GM21717 (cell line): ENCODE measurements at regions not wholly inside any gene's neighbourhood (a gene's known extent, or its start where the extent isn't known, plus 50 kb on each side); places are given as distances from the start of the nearest gene placed in this dataset.

ENCODE experiments used
- ATAC-seq: cut with Tn5 transposase; IDR thresholded peaks from one replicate; pipeline ENCODE4 v1.9.1; 2021; ENCODE audit warnings: mild to moderate bottlenecking, moderate library complexity; ENCODE audit not compliant: unreplicated experiment

DNA sequence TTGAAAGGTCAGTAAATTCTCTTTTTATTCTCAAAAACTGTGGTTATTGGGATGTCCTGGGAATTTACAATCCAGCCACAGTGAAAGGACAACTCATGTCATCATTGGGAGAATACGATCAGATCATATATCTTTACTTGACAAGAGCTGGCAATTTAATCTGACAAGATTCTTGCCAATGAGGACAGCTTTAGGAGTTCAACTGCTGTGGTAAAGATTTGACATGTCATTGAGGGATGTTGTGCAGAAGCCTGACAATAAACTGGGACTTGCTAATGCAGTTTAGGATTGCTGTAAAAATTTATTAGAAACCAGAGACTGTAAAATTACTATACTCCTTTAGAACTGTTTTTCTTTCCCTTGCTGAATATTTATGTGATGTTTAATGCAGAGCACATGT lies 1131.0 kb downstream of the MAT2B start:
- no peak for ATAC-seq

DNA sequence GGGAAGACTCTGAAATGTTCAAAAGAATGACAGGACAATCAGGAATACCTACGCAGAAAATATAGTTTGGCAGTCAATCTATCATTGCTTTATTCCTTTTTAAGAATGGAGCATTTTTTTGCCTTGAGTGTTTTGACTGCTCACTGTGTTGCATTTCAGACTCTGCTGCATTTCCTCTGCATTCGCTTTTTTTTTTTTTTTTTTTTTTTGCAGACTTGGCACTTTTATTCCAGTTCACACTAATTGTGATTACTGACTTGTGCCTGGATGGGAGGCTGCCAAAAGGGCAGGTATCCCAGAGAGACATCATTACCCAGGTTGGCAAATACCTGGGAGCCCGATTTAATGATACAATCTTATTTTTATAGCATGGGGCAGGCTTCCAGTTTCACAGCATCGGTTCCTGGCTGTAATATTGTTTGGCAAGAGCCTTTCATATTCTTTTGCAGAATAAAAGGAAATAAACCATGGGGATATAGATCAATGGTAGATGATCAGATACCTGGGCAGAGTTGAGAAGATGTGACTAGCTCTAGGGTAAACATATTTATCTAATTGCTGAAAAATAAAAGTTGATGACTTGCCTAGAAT lies 1132.6 kb downstream of the MAT2B start:
- no peak for ATAC-seq

DNA sequence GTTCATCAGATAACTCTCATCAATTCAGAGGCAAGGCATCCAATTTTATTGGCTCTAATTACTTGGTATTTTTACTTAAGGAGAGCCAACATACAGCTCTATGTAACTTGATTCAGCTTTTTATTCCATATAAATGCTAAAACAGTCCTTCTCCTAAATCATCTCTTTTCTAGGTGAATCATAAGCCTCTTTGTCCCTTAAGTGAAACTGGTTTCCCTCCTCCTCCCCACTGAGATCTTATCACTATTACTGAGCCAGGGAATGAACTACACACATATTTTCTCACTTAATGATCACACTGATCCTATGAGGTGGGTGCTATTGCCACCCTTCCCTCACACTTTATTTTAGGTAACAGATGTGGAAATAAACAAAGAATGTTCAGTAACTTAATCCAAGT lies 1143.8 kb downstream of the MAT2B start:
- ATAC-seq, result no peak

DNA sequence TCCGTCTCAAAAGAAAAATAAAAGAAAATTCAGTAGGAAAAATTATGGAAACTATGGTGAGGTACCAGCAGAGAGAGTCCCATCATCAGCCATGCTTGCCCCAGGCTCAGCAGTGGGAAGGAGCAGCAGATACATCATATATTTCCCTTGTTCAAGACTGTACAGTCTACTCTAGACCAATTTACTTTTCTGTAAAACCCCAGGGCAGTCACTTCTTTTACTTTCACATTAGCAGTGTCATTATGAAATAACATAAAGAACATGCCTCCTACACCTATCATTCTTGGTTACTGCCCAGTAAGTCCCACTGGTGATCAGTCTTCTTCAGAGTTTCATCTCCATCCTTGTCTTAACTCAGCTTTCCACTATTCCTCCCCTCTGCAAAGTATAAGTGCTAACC lies 1145.0 kb downstream of the MAT2B start:
- peak; percentile 51 for ATAC-seq

DNA sequence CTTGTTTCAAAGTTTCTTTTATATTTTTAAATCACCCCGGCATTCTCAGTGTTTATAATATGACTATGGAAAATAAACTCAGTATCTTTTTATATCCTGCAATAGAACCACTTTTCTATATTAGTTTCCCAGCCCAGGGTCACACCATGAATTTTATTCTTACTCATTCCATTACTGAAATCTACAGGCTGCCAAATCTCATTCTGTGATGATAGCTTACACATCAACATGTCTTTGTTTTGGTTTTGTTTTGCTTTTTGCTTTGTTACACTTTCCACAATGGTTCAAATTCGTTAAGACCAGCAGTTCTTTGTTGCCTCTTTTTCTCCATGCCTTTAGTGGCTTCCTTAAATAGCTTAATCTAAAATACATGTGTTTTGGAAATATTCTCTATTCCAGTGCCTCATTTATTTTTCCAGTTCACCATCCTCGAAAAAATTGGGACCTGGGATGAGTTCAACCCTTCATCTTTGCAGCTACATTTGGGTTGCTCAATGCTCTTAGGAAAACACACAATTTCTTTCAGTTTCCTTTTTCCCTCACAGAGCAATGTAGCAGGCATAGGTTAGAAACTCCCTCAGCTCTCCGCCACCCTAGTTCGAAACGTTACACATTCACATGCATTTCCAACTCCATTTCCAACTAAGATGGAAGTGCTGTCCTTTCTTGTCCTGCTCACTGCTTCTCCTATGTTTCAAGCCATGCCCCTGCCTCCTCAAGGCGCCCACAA lies 1146.3 kb downstream of the MAT2B start:
- ATAC-seq, result peak; percentile 93

DNA sequence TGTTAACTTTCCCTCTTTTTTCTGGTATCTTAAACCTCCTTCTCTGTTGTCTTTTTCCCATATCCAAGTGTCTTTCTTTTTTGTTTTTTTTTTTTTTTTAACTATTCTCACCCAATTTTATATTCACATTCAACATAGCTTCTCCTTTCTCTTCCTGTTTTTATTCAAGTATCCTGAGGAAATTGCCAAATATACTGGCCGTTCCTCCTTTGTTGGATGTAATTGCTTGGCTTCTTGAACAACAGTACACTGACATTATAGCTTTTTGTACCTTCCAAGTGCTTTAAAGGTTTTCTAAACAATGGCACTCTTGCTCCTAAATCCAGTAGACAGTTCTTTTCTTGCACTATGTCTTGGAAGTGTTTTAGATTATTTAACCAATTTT lies 1146.8 kb downstream of the MAT2B start:
- no peak for ATAC-seq

DNA sequence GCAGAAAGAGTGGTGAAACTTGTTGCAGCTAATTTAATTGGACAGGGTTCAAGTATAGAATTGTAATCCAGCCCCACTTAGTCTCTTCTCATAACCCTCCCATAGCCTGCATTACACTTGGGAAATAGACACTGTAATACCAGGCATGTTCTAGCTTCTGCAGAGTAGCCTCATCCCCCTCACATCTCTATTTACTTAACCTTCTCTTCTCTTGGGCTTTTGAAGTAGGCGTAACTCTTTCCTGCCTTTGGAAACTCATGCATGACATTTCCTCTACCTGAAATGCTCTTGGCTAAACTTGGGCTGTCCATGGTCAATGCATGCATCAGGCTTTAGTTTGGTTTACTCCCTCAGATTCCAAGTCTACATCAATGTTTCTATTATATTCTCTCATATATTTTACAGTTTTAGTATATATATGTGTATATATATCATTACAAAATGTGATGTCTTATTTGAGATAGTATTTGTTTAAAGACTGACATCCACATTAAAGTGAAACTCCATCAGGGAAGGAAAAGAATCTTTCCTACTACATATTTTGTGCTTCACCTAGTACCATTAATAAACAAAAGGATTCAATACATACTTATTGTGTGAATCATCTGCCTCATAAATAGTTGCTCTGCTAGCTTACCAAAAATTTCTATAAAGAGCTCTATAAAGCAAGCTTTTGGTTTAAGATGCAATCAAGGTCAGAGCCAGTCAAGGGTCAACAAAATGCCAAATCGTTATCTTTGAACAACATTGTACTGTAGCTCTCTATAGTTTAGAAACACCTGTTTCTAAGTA lies 1158.0 kb downstream of the MAT2B start:
- no peak for ATAC-seq

DNA sequence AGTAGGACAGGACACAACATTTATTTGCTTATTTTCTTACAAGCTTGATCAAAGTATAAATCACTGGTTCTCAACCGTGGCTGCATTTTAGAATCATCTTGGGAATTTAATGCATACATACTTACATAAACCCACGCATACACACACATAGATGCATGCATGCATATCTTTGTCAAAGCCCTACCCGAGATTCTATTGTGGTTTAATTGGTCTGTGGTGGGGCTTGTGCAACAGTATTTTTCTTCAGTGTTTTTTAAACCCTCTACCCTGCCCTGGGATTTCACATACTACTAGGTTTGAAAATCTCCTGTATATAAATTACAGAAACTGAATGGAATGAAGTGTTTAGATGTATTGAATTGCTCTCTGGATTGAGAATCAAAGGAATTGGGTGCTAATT lies 1166.2 kb downstream of the MAT2B start:
- no peak for ATAC-seq

DNA sequence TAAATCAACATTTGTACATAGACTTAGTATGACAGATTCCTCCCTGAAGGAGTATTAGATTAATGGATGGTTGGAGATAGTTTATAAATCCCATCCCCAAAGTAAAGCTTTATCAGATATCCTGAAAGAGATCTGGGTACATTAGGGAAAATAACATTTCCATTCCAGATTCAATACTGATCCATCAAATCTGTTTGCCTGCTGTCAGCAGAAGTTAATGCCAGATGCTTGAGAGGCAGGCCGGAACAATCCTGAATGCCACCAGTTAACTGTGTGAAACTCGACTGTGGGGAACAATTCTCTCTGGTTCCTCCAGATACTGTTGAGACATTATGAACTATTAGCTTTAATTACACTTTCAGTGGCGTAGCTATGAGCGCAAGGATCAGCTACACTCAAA lies 1166.8 kb downstream of the MAT2B start:
- ATAC-seq, result no peak

DNA sequence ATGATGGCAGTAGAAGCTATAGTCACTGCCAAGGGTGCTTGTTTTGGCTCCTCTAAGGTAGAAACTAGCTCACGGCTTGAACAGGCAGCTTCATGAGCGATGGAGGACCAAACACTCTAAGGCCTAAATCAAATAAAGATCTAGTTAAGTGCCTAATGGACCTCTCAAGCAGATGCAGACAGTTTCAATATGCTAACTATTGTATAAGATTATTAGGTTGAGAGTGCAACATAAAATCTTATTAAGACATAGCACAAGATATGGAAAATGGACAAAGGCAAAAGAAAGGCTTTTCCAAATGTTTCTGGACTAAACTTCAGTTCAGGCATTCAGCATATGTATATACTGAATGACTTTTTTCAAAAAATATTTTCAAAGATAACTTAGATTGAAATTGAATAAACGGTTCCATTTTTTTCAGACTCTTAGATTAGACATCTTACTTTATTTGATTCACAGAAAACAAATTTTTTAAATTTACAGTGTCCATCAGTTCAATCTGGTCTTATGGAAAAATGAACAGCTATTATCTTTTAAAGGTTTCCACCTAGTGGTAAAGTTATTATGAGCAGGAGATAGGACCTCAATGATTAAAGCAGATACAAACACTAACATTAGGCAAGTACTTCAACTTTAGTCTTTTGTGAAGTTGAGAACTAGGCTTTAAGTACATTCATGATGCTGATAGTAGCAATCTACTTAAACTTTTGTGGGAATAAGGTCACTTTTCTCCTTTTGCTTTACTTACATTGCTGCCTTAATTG lies 1167.7 kb downstream of the MAT2B start:
- ATAC-seq, result peak; percentile 63

DNA sequence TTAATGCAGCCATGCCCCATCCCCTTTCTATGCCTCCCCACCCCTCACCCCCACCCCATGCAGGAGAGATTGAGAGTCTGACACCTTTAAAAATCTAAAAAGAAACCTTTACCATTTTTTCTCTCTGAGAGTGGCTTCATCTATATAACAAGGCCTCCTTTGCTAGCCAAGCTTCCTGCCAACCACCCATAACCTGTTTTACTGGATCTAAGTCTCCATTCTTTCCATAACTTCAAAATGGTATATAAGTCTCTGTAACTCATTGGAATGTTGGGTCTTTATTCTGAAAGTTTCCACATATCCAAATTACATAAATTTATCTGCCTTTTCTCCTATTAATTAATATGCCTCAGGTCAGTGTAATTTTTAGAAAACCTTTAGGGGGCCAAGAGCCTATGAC lies 1174.0 kb downstream of the MAT2B start:
- no peak for ATAC-seq

DNA sequence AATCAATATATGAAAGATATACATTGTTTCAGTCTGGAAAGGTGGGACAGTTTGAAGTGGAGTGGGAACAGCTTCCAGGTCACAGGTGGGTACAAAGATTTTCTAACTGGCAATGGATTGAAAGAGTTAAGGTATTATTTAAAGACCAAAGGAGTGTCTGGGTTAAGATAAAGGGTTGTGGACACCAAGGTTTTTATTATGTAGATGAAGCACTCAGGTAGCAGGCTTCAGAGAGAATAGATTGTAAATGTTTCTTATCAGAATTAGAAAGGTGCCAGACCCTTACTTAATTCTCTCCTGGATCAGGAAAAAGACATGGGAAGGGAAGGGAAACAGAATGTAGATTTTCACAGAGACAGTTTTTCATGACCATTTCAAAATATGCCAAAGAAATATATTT lies 1174.8 kb downstream of the MAT2B start:
- ATAC-seq, result no peak

DNA sequence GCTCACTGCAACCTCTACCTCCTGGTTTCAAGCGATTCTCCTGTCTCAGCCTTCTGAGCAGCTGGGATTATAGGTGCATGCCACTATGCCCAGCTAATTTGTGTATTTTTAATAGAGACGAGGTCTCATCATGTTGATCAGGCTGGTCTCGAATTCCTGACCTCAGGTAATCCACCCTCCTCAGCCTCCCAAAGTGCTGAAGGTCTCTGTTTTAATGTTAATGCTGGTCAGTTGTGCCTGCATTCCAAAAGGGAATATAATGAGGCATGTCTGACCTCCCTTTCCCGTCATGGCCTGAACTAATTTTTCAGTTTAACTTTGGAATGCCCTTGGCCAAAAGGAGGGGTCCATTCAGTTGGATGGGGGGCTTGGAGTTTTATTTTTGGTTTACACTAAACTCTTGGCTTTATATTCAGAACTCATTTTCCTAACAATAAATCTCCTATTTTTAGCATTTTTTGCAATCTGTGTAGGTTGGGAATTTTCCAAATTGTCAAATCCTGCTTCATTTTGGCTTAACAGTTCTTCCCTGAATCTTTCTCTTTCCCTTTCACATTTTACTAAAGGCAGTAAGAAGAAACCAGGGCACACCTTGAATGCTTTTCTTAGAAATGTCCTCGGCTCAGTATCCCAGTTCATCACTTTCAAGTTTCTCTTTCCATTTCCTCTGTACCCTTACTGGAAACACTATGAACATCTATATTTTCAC lies 1175.5 kb downstream of the MAT2B start:
- ATAC-seq, result no peak

DNA sequence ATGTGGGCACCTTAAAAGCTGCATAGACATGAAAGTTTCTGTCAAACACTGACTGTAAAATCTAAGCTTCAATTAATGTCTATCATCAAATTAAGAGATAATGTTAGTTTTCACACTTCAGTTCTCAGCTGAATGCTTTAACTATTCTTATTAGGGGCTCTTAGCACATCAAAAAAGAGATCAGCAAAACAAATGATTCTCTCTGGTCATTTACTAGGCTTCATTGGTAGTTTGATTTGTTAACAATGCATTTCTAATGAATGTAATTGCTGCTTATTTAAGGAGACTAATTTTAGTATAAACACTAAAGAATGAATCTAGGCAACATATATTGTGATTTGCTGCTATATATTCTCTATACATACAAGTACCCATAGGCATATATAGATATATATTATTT lies 1182.0 kb downstream of the MAT2B start:
- ATAC-seq, result no peak

DNA sequence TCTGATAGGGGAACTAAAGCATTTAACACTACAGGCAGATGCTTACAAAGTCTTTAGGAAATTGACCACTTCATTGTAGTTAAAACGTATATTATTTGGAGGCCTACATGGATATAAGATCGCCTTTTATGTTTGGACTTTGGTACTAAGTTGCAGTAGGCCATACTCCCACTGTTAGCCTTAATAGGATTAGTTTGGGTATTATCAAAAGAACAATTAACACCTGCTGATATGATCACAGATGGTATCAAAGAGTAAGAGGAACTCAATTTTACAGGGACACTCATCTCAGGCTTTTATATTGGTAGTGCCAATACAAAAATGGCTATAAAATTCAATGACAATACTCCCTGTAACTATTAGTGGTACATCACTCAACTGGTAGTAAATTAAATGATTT lies 1183.0 kb downstream of the MAT2B start:
- no peak for ATAC-seq

DNA sequence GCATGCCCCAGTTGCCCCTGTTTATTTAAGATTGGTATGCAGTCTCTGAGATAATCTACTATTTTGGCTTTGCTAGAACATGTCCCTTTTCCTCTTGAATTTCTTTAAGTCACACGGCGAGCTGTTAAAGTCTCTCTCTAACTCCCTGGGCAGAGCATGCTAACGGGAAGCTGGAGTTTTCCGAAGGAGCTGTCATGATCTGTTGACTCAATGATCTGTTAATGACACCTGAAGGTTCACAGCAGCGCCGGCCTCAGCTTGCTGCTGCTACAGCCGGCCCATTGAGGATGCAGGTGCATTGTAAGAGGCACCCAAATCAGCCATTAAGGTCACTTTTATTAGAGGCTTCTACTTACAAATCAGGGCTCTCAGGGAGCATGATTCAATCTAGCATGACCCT lies 1203.4 kb downstream of the MAT2B start:
- ATAC-seq, result no peak

DNA sequence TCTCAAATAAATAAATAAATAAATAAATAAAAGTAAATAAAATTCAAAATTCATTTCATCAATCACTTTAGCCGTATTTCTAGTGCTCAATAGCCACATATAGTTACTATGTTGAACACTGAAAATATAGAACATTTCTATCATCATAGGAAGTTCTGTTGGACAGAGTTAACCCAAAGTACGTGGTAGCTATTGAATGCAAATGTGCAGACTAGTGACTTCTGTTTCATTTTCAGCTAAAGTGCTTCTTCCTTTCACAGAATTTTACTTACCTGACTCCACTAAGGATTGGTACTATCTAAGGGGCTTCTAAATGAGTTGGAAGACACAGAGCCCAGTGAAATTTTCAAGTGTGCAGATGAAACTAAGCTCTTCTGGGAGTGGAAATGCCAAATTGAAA lies 1208.3 kb downstream of the MAT2B start:
- no peak for ATAC-seq

DNA sequence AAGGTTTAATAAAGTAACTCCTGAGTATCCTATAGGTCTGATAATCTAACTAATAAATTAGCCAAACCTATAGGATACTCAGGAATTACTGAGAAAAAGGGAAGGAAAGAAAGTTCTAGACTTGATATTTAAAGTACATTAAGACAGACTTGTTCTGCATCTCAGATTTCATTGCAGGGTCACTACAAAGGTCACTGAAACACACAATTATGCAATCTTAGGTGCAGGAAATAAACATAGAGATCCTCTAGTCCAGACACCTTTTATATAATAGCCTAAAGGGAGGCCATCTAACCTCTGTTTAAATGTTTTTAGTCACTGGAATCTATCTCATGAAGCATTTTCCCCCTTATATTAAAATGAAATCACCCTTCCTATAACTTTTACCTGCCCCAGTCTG lies 1215.7 kb downstream of the MAT2B start:
- no peak for ATAC-seq

DNA sequence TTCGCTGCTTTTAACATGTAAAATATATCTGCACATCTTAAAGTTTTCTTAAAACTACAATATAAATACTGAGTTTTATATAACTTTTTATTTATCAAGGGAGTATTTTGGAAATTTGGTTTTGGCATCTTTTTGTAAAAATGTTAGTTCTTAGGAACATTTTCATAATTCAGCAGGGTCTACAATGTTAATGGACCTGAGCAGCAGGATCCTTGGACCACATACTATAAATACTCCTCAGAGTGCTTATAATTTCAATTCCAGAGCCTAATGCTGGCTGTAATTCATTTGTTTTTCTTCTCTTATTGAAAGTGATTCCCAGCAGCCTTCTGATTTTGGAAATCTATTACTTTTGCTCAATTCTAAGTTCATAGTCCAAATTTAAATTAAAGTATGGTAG lies 1216.2 kb downstream of the MAT2B start:
- ATAC-seq, result no peak

DNA sequence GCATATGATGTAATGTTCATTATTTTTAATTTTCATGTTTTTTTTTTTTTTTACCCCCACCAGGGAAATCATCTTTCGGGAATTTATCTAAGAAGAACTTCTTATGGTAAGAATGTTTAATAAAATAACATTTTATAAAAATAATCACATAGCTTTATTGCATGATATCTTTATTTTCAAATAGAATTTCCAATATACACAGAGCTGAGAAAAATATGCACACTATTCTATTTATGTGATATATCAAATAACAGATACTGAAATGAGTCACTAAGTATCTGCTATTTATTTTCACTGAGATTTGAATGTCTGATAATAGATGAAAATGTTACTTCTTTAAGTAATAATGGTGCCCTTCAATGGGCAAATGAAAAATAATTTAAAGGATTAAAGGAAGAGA lies 1217.3 kb downstream of the MAT2B start:
- ATAC-seq, result no peak

DNA sequence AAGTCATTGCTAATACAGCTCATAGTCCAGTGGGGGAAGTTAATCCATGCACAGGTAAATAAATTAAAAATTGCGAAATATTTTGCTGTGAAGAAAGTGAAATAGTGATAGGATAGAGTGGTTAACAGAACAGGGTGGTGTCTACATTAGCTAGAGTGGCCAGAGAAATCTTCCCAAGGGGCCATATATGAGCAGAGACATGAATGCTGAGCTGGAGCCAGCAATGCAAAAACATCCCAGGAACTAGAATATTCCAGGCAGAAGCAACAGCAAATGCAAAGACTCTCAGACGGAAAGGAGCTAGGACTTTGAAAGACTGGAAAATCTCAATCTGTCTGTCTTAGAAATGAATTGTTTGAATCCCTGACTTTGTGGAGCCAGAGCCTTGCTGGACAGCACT lies 1221.6 kb downstream of the MAT2B start:
- no peak for ATAC-seq
